GM12892 (cell line): ENCODE measurements at regions not wholly inside any gene's neighbourhood (a gene's known extent, or its start where the extent isn't known, plus 50 kb on each side); places are given as distances from the start of the nearest gene placed in this dataset.

Experiments used
- POLR2A ChIP-seq: IDR thresholded peaks from 2 replicates; pipeline ENCODE4 v1.6.1; 2011; ENCODE audit warnings: low read depth, low read length, control low read depth
- POLR2AphosphoS5 ChIP-seq: IDR thresholded peaks from 2 replicates; pipeline ENCODE4 v1.6.1; 2011; ENCODE audit warnings: low read depth, low read length, control low read depth

DNA sequence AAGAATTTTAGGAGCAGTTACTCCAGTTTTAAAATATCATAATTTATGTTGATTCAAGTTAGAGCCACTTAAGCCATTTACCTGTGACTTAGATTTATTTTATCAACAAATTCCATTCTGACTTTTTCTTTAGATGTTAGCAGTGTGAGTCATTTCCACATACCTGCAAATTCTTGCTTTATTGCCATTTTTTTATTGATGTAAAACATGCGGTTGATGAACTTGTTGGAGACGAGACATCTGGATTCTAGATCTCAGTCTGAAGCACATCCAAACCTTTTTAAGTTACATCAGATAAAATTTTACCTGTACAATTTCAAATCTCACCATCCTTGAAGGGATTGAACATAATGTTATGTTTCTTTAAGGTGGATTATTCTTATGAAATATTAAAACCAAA is 240.9 kb downstream of the IRX1 start:
- TF ChIP-seq POLR2A: no peak
- TF ChIP-seq POLR2AphosphoS5: no peak
